GM04504 (cell line): ENCODE measurements at regions not wholly inside any gene's neighbourhood (a gene's known extent, or its start where the extent isn't known, plus 50 kb on each side); places are given as distances from the start of the nearest gene placed in this dataset.
"Not testable (repeated sequence)": the region's sequence is repeated elsewhere in the genome, so short reads cannot be mapped to it uniquely, and the experiment has no call there.

ENCODE experiments used
- DNase-seq: peaks from one replicate; pipeline ENCODE4 v3.0.0-alpha.2; 2012; ENCODE audit warnings: low read depth

DNA sequence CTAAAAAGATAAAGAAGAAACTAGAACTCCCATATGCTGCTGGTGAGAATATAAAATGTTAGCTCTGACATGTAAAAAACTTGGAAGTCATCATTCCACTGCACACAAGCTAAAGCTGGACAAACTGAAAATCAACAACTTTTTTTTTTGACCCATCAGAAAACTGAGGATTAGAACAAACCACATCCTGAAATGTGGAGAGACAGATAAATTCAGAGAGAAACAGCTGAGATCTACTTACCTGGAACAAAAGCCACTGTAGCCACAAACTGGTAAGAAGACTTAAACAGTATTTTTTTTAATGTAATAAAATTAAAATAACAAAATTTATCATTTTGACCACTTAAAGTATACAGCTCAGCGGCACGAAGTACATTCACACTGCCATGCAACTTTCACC is 408.5 kb upstream of the RGS17 start:
- DNase-seq, result no peak

DNA sequence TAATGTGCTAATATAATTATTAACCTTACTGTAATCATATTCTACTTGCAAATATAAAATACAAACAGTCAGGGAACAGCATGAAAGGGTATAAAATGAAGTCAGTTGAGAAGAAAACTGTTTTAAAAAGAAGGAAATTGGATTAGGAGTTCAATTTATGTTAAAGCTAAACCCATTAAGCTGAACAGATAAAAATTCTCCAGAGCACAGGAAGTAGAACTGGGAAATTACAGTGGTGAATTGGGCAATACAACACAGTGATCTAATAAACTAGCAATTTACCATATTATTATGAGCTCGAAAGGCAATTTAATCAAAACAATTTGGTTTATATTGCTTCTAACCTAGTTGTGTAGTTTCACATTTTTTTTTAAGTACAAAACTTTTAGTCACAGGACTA is 407.4 kb upstream of the RGS17 start:
- DNase-seq, result no peak

DNA sequence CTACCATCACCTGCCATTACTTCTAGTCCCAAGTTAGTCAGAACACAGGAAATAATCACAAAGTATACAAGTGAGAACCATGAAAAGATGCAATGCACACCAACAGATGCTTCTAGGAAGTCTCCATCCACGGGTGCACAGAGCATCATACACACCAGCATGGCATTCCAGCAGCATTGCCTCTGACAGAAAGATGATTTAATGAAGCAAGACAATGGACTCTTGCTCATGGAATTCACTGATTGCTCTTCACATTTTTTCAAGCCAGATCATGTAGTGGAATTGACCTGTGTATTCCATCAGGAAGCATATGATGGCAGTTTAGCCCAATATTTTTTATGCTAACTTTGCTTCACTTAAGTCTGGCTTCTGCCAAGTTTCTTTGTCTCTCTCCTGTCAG is 406.3 kb upstream of the RGS17 start:
- DNase-seq, result peak; percentile 9

DNA sequence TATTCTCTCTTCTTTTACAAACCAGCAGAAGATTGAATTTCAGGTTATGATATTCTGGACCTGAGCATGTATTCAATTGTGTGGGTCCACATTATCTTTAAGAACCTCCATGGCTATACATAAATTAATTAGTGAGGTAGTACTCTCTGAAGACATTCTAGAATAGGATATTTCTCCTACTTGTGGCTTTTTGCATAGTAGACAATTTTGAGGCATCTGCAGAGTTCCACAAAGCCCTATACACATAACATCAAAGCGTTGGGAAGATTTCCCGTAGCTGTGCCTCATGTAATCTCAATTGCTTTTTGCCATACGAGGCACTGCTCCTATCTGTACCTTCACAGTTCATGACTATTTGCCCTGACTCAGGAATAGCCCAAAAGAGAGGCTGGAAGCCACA is 395.4 kb upstream of the RGS17 start:
- no peak for DNase-seq

DNA sequence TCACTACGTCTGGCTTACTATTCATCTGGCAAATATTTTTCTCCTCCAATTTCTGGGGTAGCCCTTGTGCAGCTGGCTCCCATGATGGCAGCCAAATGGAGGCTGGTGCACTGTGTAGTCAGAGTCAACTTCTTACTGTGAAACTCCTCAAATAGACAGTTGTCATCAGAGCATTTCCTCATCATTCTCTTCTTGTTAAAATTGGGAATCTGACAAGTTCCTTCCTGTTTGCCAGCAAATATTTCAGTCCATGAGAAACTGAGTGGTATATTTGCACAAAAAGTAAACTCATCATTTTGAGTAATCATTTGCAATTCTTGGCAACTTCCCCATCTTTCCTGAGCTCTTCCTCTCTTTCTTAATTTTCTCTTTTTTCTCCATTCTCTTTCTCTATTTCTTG is 394.9 kb upstream of the RGS17 start:
- no peak for DNase-seq

GRCh38 chr6:153523390-153523789 is 392.3 kb upstream of the RGS17 start:
- no peak for DNase-seq

GRCh38 chr6:153511896-153512496 is 380.9 kb upstream of the RGS17 start:
- peak; percentile 1 for DNase-seq

GRCh38 chr6:153503810-153504209 is 372.7 kb upstream of the RGS17 start:
- DNase-seq, result no peak

DNA sequence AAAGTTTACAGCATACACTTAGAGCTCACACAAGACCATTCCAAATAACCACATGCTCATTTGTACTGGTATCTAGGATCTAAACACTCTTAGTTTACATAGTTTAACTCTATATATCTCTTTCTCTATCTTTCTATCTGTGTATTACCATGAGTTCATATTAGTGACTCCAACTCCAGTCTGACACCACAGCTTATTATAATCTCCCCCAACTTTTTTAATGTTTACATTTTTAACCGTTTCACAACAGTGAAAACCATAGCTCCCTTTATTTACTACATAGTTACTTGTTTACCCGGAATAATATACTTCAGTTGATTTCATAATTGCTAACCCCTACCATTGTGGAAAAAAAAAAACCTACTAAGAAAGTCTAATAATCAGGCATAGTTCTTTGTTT is 362.4 kb upstream of the RGS17 start:
- no peak for DNase-seq

- DNase-seq, result no peak
Measured at GRCh38 chr6:153489479-153489878, 358.4 kb upstream of the RGS17 start.

DNA sequence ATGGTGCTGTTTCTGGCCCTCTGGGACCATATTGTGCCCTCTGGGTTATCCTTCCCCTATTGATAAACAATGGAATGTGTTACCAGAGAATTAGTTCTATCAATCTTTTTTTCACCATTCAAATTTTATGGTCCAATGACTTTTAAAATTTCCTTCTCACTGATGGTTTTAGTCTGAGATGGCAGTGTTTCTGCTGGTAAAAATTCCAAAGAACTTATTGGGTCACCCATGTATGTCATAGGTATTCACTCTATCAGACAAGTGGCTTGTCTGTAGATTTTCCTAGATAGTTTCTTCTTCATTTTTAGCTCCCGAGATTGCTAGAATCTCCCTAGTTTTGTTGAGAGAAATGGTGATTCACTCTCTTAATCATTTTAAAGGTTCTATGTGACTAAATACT is 357.2 kb upstream of the RGS17 start:
- no peak for DNase-seq

- no peak for DNase-seq
Measured at GRCh38 chr6:153485072-153485471, 354.0 kb upstream of the RGS17 start.

DNA sequence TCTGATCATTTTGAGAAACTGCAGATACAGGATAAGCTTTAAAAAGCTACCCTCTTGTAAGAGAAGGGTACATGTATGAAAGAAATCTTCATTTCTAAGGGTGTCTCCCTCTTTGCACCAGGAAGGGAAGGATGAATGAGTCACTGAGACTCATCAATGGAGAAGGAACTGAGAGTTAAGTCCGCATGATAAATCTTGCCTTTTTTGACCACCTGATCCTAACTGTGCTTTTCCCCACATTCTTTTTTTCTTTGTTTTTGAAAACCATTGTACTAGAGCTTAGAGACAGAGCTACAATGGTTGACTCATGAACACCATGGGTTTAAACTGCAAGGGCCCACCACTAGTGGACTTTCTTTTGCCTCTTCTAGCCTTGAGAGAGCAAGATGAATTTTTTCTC is 353.0 kb upstream of the RGS17 start:
- DNase-seq, result no peak

- no peak for DNase-seq
Measured at GRCh38 chr6:153476243-153476642, 345.2 kb upstream of the RGS17 start.

GRCh38 chr6:153465050-153465449 is 334.0 kb upstream of the RGS17 start:
- DNase-seq, result no peak

DNA sequence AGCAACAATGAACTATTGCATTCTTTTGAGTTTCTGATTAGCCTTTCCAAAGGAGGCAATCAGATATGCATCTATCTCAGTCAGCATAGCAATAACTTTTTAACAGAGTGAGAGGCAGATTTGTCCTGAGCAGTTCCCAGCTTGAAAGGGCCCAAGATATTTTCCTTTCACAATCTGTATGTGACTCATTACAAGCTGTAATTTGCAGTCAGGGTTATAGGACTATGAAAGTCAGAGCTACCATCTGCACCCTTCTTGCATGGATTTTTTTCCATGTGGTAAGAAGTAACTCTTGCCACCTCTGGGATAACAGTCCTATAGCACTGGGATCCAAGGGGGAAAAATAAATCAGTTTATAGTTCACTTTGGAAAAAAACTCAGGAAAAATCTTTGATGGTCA is 318.2 kb upstream of the RGS17 start:
- DNase-seq, result no peak

GRCh38 chr6:153442749-153443148 is 311.7 kb upstream of the RGS17 start:
- not testable (repeated sequence) for DNase-seq

DNA sequence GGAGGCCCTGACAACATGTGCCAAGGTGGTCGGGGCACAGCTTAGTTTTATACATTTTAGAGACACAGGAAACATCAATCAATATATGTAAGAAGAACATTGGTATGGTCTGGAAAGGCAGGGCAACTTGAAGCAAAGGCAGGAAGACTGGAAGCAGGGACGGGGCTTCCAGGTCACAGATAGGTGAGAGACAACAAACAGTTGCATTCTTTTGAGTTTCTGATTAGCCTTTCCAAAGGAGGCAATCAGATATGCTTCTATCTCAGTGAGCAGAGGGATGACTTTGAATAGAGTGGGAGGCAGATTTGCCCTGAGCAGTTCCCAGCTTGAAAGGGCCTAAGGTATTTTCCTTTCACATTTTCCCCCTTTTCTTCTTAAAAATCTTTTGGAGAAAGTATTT is 311.0 kb upstream of the RGS17 start:
- DNase-seq, result no peak

DNA sequence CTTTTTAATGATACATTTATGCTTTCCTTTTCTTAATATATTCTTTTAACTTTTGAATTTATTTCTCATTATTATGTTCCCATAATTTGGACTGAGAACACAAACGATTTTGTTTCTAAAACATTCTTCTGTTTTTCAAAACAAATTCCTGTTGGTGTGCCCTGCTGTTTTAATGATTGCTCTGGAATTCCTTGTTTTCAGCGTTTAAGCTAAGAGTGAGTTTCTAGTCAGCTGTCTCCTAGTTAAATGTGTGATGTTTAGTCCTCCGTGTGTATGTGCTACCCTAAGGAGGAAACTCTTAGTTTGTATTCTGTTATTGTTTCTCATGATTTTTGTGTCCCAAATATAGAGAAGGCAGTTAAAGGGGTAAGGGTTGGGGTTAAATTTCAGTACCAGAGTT is 306.1 kb upstream of the RGS17 start:
- no peak for DNase-seq

DNA sequence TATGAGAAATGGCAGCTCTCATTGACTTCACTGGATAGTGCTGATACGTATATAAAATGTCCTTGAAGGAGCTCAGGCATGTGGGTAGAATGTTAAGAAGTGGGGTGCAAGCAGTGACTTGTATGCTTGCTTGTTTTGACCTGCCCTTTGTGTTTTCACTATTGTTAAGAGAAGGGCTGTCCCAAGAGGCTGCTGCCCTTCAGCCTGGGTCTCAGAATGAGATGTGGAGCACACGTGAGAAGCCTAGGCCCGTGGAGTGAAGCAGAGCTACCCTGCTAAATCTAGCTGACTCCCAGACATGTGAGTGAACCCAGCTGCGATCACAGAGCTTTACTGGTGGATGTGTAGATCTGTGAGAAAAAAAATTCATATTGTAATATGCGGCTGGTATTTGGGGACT is 305.3 kb upstream of the RGS17 start:
- no peak for DNase-seq

DNA sequence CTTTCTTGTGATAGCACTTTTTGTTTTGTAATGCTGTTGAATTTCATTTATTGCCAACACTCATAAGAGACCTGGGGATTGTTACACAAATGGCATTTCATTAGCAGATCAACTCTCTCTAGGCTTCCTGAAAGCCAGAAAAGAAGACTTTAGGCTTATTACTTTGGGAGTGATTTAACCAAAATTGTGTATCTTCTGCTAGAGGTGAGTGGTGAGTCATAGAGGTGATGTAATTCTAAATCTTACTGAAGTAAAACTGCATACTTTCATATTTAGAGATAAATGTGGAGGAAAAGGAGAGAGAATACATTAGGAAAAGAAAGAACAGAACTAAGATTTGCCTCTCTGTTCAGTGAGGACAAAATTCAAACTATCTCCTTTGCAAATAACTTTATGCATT is 304.7 kb upstream of the RGS17 start:
- no peak for DNase-seq

GRCh38 chr6:153425536-153425935 is 294.5 kb upstream of the RGS17 start:
- DNase-seq, result no peak

- DNase-seq, result no peak
Measured at GRCh38 chr6:153424719-153425400, 293.8 kb upstream of the RGS17 start.

GRCh38 chr6:153412519-153412918 is 281.4 kb upstream of the RGS17 start:
- DNase-seq, result no peak
